HepG2 (cell line): ENCODE measurements at regions not wholly inside any gene's neighbourhood (a gene's known extent, or its start where the extent isn't known, plus 50 kb on each side); places are given as distances from the start of the nearest gene placed in this dataset.

ENCODE experiments used
- ASH2L ChIP-seq: fragments of 300-600, 200-600 bp; sonication (generic); IDR thresholded peaks from 2 replicates; pipeline ENCODE4 v1.7.0; 2017; ENCODE audit warnings: low read depth, mild to moderate bottlenecking, moderate library complexity, mixed read lengths, low read length; ENCODE audit not compliant: insufficient read length
- CEBPG ChIP-seq: IDR thresholded peaks from 2 replicates; pipeline ENCODE4 v1.6.1; 2016
- CHD2 ChIP-seq: IDR thresholded peaks from 2 replicates; pipeline ENCODE4 v1.6.1; 2011; ENCODE audit warnings: low read depth, low read length, improper control_type of control experiment
- CREB1 ChIP-seq, 2 experiments: fragments of 450-650 bp in 1 of 2; IDR thresholded peaks; 2 replicates each; pipeline ENCODE4 v1.6.1; 2016 to 2017; ENCODE audit warnings: control low read depth in 1 of 2, mild to moderate bottlenecking in 1 of 2, missing compliant biosample characterization in 1 of 2, missing genetic modification characterization in 1 of 2
- CREM ChIP-seq, 2 experiments: sonication (generic) in 1 of 2; formaldehyde crosslinking in 1 of 2; IDR thresholded peaks; 2 replicates each; pipeline versions ENCODE4 v1.4.0 to v1.6.1; 2016 to 2020; ENCODE audit warnings: antibody characterized with exemption in 1 of 2, mild to moderate bottlenecking in 1 of 2, missing genetic modification reagents in 1 of 2
- FOXA3 ChIP-seq: IDR thresholded peaks from 2 replicates; pipeline ENCODE4 v1.6.1; 2016; ENCODE audit warnings: missing genetic modification reagents, missing compliant biosample characterization
- GLI4 ChIP-seq: sonication (generic); formaldehyde crosslinking; IDR thresholded peaks from 2 replicates; pipeline ENCODE4 v1.5.1; 2020; ENCODE audit warnings: missing genetic modification reagents, mild to moderate bottlenecking, moderate library complexity, borderline replicate concordance
- HNRNPLL ChIP-seq: fragments of 200-400 bp; formaldehyde crosslinking; IDR thresholded peaks from 2 replicates; pipeline ENCODE4 v1.6.1; 2017; ENCODE audit warnings: mild to moderate bottlenecking, low read depth, low read length; ENCODE audit not compliant: poor library complexity, severe bottlenecking
- HOXA3 ChIP-seq: sonication (generic); formaldehyde crosslinking; IDR thresholded peaks from 2 replicates; pipeline ENCODE4 v1.5.0; 2020; ENCODE audit warnings: missing genetic modification reagents
- MTA3 ChIP-seq: sonication (generic); formaldehyde crosslinking; IDR thresholded peaks from 2 replicates; pipeline ENCODE4 v1.4.0; 2020; ENCODE audit warnings: missing genetic modification reagents
- NFRKB ChIP-seq: fragments of 450-650 bp; IDR thresholded peaks from 2 replicates; pipeline ENCODE4 v1.6.1; 2017
- POGZ ChIP-seq: sonication (generic); formaldehyde crosslinking; IDR thresholded peaks from 2 replicates; pipeline ENCODE4 v1.4.0; 2020; ENCODE audit warnings: mild to moderate bottlenecking, missing genetic modification reagents
- RXRA ChIP-seq: sonication (generic); formaldehyde crosslinking; IDR thresholded peaks from 2 replicates; pipeline ENCODE4 v1.5.1; 2020; ENCODE audit warnings: missing genetic modification reagents
- SAFB2 ChIP-seq: sonication (generic); formaldehyde crosslinking; IDR thresholded peaks from 2 replicates; pipeline ENCODE4 v1.5.1; 2020; ENCODE audit warnings: missing genetic modification reagents, low read depth, mild to moderate bottlenecking, borderline replicate concordance
- SKI ChIP-seq: fragments of 450-650 bp; IDR thresholded peaks from one replicate; pipeline ENCODE4 v1.6.1; 2018; ENCODE audit warnings: mild to moderate bottlenecking; ENCODE audit not compliant: partially characterized antibody
- SPEN ChIP-seq: sonication (generic); formaldehyde crosslinking; IDR thresholded peaks from 2 replicates; pipeline ENCODE4 v1.5.1; 2020; ENCODE audit warnings: low read depth, mild to moderate bottlenecking, missing genetic modification reagents
- YEATS4 ChIP-seq: sonication (generic); formaldehyde crosslinking; IDR thresholded peaks from 2 replicates; pipeline ENCODE4 v1.4.0; 2020; ENCODE audit warnings: missing genetic modification reagents, borderline replicate concordance
- ZBTB1 ChIP-seq: sonication (generic); formaldehyde crosslinking; IDR thresholded peaks from 2 replicates; pipeline ENCODE4 v1.4.0; 2020; ENCODE audit warnings: missing genetic modification reagents, borderline replicate concordance
- ZEB1 ChIP-seq: IDR thresholded peaks from 2 replicates; pipeline ENCODE4 v1.6.1; 2012; ENCODE audit warnings: mild to moderate bottlenecking, low read depth, inconsistent platforms; ENCODE audit not compliant: insufficient replicate concordance
- ZIK1 ChIP-seq: sonication (generic); formaldehyde crosslinking; IDR thresholded peaks from 2 replicates; pipeline ENCODE4 v1.5.0; 2020; ENCODE audit warnings: mild to moderate bottlenecking, low read depth, missing genetic modification reagents, borderline replicate concordance
- ZNF136 ChIP-seq: sonication (generic); formaldehyde crosslinking; IDR thresholded peaks from 2 replicates; pipeline ENCODE4 v1.8.1; 2022; ENCODE audit warnings: low read depth, mild to moderate bottlenecking, moderate library complexity, missing genetic modification reagents
- ZNF230 ChIP-seq: sonication (generic); formaldehyde crosslinking; IDR thresholded peaks from 2 replicates; pipeline ENCODE4 v1.4.0; 2020; ENCODE audit warnings: mild to moderate bottlenecking, missing genetic modification reagents
- ZNF292 ChIP-seq: sonication (generic); formaldehyde crosslinking; IDR thresholded peaks from 2 replicates; pipeline ENCODE4 v1.8.1; 2022; ENCODE audit warnings: mild to moderate bottlenecking, low read depth, missing genetic modification reagents, borderline replicate concordance
- ZNF326 ChIP-seq: sonication (generic); formaldehyde crosslinking; IDR thresholded peaks from 2 replicates; pipeline ENCODE4 v1.4.0; 2020; ENCODE audit warnings: missing genetic modification reagents, borderline replicate concordance
- ZNF331 ChIP-seq: sonication (generic); formaldehyde crosslinking; IDR thresholded peaks from 2 replicates; pipeline ENCODE4 v1.4.0; 2020; ENCODE audit warnings: missing genetic modification reagents
- ZNF629 ChIP-seq: sonication (generic); formaldehyde crosslinking; conservative IDR thresholded peaks from 2 replicates; pipeline ENCODE4 v1.5.0; 2020; ENCODE audit warnings: missing genetic modification reagents
- ZNF775 ChIP-seq: sonication (generic); formaldehyde crosslinking; IDR thresholded peaks from 2 replicates; pipeline ENCODE4 v1.4.0; 2020; ENCODE audit warnings: missing genetic modification reagents, mild to moderate bottlenecking, moderate library complexity, borderline replicate concordance
- ZNF879 ChIP-seq: sonication (generic); formaldehyde crosslinking; IDR thresholded peaks from 2 replicates; pipeline ENCODE4 v1.8.1; 2023; ENCODE audit warnings: missing genetic modification reagents
- TF ChIP-seq, protein P1 (sequence below): sonication (generic); formaldehyde crosslinking; IDR thresholded peaks from 2 replicates; pipeline ENCODE4 v1.8.0; 2022; ENCODE audit warnings: missing genetic modification reagents, mild to moderate bottlenecking, inconsistent platforms, borderline replicate concordance
- TF ChIP-seq, protein P2 (sequence below): IDR thresholded peaks from 2 replicates; pipeline ENCODE4 v1.6.1; 2012; ENCODE audit warnings: low read length, improper control_type of control experiment

DNA sequence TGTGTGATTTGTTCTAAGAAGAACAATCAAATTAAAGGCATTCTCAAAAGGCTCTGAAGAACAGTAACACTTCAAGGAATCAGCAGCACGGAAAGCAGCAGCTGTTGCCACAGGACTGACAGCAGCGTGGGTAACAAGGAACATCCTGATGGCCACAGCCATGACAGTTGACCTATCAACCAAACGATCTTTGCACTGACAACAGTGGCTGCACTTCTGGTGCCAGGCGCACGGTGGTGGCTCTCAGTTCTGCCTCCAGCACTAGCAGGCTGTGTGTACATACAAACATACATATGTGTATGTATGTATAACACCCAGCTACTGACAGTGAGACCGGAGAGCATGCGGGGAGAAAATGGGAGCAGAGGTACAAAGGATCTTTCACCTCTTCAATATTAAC lies 114.1 kb downstream of the ZFAND4 start (continued):
- TF ChIP-seq, protein P1, sequence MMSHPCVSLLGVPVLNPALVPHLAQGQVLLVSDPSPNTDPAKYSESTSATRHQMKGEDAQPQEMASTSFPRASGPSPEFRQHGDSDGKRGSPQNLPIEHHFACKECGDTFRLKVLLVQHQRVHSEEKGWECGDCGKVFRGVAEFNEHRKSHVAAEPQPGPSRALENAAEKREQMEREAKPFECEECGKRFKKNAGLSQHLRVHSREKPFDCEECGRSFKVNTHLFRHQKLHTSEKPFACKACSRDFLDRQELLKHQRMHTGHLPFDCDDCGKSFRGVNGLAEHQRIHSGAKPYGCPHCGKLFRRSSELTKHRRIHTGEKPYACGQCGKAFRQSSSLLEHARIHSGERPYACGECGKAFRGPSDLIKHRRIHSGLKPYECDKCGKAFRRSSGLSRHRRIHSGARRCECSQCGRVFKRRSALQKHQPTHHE (CRISPR knock-in tag), result no peak
- no peak for TF ChIP-seq ZNF326 (CRISPR knock-in tag)
- no peak for TF ChIP-seq ZNF230 (CRISPR knock-in tag)
- TF ChIP-seq ZBTB1, result no peak
- no peak for TF ChIP-seq NFRKB
- no peak for TF ChIP-seq ZIK1 (CRISPR knock-in tag)
- 0 out of 2 replicates have a peak, but pooled peaks have one; percentile 34 for TF ChIP-seq SPEN (CRISPR knock-in tag)
- TF ChIP-seq HOXA3, result peak; percentile 54; the same call in 1 of the 2 replicates
- no peak for TF ChIP-seq CREB1 (IDR thresholded peaks at IDR 0.05)
- no peak for TF ChIP-seq CREB1 (CRISPR knock-in tag; IDR thresholded peaks at IDR 0.05)
- no peak for TF ChIP-seq ASH2L
- no peak for TF ChIP-seq GLI4
- no peak for TF ChIP-seq SKI
- TF ChIP-seq ZNF629 (CRISPR knock-in tag), result no peak
- no peak for TF ChIP-seq ZEB1
- no peak for TF ChIP-seq ZNF136 (CRISPR knock-in tag)
- no peak for TF ChIP-seq HNRNPLL
- no peak for TF ChIP-seq CEBPG (CRISPR knock-in tag)
- TF ChIP-seq ZNF292 (CRISPR knock-in tag), result peak; percentile 32; the same call in 1 of the 2 replicates
- TF ChIP-seq YEATS4 (CRISPR knock-in tag), result no peak
- TF ChIP-seq ZNF879 (CRISPR knock-in tag), result no peak
- TF ChIP-seq FOXA3 (CRISPR knock-in tag), result peak; percentile 50; the same call in 1 of the 2 replicates
- no peak for TF ChIP-seq MTA3
- TF ChIP-seq ZNF331 (CRISPR knock-in tag), result 0 out of 2 replicates have a peak, but pooled peaks have one; percentile 26
- no peak for TF ChIP-seq CHD2
- TF ChIP-seq RXRA, result no peak
- TF ChIP-seq, protein P2, sequence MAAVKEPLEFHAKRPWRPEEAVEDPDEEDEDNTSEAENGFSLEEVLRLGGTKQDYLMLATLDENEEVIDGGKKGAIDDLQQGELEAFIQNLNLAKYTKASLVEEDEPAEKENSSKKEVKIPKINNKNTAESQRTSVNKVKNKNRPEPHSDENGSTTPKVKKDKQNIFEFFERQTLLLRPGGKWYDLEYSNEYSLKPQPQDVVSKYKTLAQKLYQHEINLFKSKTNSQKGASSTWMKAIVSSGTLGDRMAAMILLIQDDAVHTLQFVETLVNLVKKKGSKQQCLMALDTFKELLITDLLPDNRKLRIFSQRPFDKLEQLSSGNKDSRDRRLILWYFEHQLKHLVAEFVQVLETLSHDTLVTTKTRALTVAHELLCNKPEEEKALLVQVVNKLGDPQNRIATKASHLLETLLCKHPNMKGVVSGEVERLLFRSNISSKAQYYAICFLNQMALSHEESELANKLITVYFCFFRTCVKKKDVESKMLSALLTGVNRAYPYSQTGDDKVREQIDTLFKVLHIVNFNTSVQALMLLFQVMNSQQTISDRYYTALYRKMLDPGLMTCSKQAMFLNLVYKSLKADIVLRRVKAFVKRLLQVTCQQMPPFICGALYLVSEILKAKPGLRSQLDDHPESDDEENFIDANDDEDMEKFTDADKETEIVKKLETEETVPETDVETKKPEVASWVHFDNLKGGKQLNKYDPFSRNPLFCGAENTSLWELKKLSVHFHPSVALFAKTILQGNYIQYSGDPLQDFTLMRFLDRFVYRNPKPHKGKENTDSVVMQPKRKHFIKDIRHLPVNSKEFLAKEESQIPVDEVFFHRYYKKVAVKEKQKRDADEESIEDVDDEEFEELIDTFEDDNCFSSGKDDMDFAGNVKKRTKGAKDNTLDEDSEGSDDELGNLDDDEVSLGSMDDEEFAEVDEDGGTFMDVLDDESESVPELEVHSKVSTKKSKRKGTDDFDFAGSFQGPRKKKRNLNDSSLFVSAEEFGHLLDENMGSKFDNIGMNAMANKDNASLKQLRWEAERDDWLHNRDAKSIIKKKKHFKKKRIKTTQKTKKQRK, result no peak
- no peak for TF ChIP-seq CREM (IDR thresholded peaks at IDR 0.05)
- TF ChIP-seq CREM (CRISPR knock-in tag; IDR thresholded peaks at IDR 0.05), result no peak
- no peak for TF ChIP-seq SAFB2 (CRISPR knock-in tag)
- peak; percentile 75 for TF ChIP-seq POGZ (CRISPR knock-in tag)
- TF ChIP-seq ZNF775 (CRISPR knock-in tag), result no peak
